PC-9 (cell line): ENCODE measurements at regions not wholly inside any gene's neighbourhood (a gene's known extent, or its start where the extent isn't known, plus 50 kb on each side); places are given as distances from the start of the nearest gene placed in this dataset.

Experiments
- BruUV-seq: library from RNA; stranded (reverse); fragments of 400-500 nt; replicated peaks from 2 replicates; lab custom pipeline; 2021; lab: Mats Ljungman, UMichigan
- CTCF ChIA-PET: fragments of 300-600 bp; sonication (Branson Sonifier 250); formaldehyde crosslinking; loops from one replicate; lab custom pipeline; 2022; ENCODE audit warnings: antibody characterized with exemption; lab: Charles Lee
- POLR2A ChIA-PET: fragments of 300-600 bp; sonication (Branson Sonifier 250); formaldehyde crosslinking; loops from one replicate; lab custom pipeline; 2022; ENCODE audit warnings: antibody characterized with exemption; ENCODE audit not compliant: unreplicated experiment; lab: Charles Lee
- DNase-seq, 2 experiments: peaks; one replicate each; pipeline versions ENCODE4 v3.0.0 to v3.0.0-alpha.2; 2015 to 2022; ENCODE audit warnings: mixed read lengths in 1 of 2
- H2AFZ ChIP-seq: fragments of 200-600 bp; sonication (generic); 2 replicates; pipeline ENCODE4 v1.8.1; 2017; ENCODE audit warnings: antibody characterized with exemption
- H3F3A ChIP-seq: fragments of 200-600 bp; sonication (generic); 2 replicates; pipeline ENCODE4 v1.8.1; 2017; ENCODE audit warnings: antibody characterized with exemption, mild to moderate bottlenecking, low read depth; ENCODE audit not compliant: insufficient read depth
- H3K27ac ChIP-seq: fragments of 200-600 bp; sonication (generic); 2 replicates; pipeline ENCODE4 v1.6.1; 2016; ENCODE audit warnings: mixed run types
- H3K27me3 ChIP-seq: fragments of 200-600 bp; sonication (generic); 2 replicates; pipeline ENCODE4 v1.6.1; 2016; ENCODE audit warnings: low read depth, mixed run types; ENCODE audit not compliant: insufficient read depth
- H3K36me3 ChIP-seq: fragments of 200-600 bp; sonication (generic); 2 replicates; pipeline ENCODE4 v1.6.1; 2016; ENCODE audit warnings: low read depth, mixed run types
- H3K4me1 ChIP-seq: fragments of 200-600 bp; sonication (generic); replicated peaks from 2 replicates; pipeline ENCODE4 v1.6.1; 2016; ENCODE audit warnings: mixed run types; ENCODE audit not compliant: insufficient read depth
- H3K4me2 ChIP-seq: fragments of 200-600 bp; sonication (generic); 2 replicates; pipeline ENCODE4 v1.6.1; 2017; ENCODE audit warnings: mixed run types
- H3K4me3 ChIP-seq: fragments of 200-600 bp; sonication (generic); 2 replicates; pipeline ENCODE4 v1.6.1; 2016; ENCODE audit warnings: mixed run types
- H3K79me2 ChIP-seq: fragments of 200-600 bp; sonication (generic); 2 replicates; pipeline ENCODE4 v1.6.1; 2017; ENCODE audit warnings: low read depth, mixed run types
- H3K9me2 ChIP-seq: fragments of 200-600 bp; sonication (generic); 2 replicates; pipeline ENCODE4 v1.8.1; 2017; ENCODE audit warnings: mild to moderate bottlenecking; ENCODE audit not compliant: insufficient read depth
- H3K9me3 ChIP-seq: fragments of 200-600 bp; sonication (generic); 2 replicates; pipeline ENCODE4 v1.8.1; 2016; ENCODE audit warnings: low read depth; ENCODE audit not compliant: insufficient read depth
- H4K20me1 ChIP-seq: fragments of 200-600 bp; sonication (generic); 2 replicates; pipeline ENCODE4 v1.8.1; 2017; ENCODE audit not compliant: insufficient read depth
- EZH2 ChIP-seq: fragments of 200-600 bp; sonication (generic); IDR thresholded peaks from 2 replicates; pipeline ENCODE4 v1.8.0; 2017; ENCODE audit warnings: antibody characterized with exemption, low read depth
- intact Hi-C: fragments of 100-400 bp; cut with micrococcal nuclease; formaldehyde crosslinking; loops from one replicate; pipeline ENCODE4 v1.10.0; 2022; ENCODE audit not compliant: unreplicated experiment
- TF ChIP-seq, protein P1 (sequence below): fragments of 200-600 bp; sonication (generic); conservative IDR thresholded peaks from 2 replicates; pipeline ENCODE4 v1.6.1; 2017; ENCODE audit warnings: mixed run types, antibody characterized with exemption, mild to moderate bottlenecking, moderate library complexity

DNA sequence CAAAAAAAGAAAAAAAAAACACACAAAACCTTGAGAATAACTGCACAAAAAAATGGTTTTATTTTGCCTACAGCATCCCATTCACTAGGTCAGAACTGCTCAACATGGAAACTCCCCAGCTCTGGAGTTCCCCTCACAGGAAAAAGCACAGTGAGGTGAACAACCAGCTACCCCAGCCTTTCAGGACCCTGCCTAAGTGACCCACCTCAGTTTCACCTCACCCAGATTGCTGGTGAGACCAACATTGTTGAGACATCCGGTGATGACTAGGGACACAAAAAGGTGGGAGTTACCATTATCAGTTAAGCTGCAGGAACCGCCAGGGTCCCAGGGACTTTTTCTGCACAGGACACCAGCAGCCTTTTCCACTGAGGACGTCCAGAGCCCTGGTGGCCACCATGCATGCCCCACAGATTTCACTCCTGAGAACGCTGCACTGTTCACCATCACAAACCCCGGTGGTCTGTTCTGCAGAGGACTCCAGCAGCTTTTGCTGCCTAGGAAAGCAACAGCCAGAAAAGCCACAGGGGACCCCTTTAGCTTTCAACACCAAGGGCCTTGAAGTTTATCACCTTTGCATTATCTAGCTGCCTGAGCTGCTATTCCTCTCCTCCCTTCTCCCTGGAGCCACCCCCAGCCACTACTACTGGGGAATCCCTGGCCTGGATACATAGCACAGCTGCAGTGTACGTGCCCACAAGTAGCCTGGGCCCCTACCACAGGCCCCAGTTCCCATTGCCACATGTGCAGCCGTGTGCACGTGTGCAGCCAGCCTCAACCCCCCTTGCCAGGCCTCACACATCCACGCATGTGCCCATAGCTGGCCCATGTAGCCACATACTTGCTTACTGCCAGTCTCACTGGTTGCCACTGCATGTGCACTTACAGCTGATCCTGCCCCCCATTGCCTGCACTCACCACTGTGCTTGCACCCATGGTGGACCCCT lies 62.5 kb upstream of the FAR2 start:
- Histone ChIP-seq H3K79me2 (no peaks in the 10 kb centered on the region), H2AFZ (no peak overlapping the region), H3K4me1 (no peaks in the 10 kb centered on the region), H3K9me3 (no peaks in the 10 kb centered on the region), H3F3A (no peaks in the 10 kb centered on the region), H3K27ac (no peak overlapping the region), H3K36me3 (no peaks in the 10 kb centered on the region), H3K4me3 (no peak overlapping the region), H3K9me2 (no peaks in the 10 kb centered on the region), H3K27me3 (no peaks in the 10 kb centered on the region), H3K4me2 (no peak overlapping the region), H4K20me1 (no peaks in the 10 kb centered on the region)
- BruUV-seq: no TSS peak
- ChIA-PET POLR2A (interaction anchor here (0.7 kb wide), 1 partner anchor 561 kb away, joined by 3 read pairs; no protein-coding TSS in a partner anchor), CTCF (interaction anchor here (0.6 kb wide), 1 partner anchor 72 kb away, joined by 7 read pairs; no protein-coding TSS in a partner anchor)
- TF ChIP-seq, protein P1, sequence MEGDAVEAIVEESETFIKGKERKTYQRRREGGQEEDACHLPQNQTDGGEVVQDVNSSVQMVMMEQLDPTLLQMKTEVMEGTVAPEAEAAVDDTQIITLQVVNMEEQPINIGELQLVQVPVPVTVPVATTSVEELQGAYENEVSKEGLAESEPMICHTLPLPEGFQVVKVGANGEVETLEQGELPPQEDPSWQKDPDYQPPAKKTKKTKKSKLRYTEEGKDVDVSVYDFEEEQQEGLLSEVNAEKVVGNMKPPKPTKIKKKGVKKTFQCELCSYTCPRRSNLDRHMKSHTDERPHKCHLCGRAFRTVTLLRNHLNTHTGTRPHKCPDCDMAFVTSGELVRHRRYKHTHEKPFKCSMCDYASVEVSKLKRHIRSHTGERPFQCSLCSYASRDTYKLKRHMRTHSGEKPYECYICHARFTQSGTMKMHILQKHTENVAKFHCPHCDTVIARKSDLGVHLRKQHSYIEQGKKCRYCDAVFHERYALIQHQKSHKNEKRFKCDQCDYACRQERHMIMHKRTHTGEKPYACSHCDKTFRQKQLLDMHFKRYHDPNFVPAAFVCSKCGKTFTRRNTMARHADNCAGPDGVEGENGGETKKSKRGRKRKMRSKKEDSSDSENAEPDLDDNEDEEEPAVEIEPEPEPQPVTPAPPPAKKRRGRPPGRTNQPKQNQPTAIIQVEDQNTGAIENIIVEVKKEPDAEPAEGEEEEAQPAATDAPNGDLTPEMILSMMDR: no peak
- no peak for TF ChIP-seq EZH2
- intact Hi-C loops: no loop called here
- no peak for DNase-seq

- CTCF ChIA-PET: interaction anchor here (0.6 to 0.8 kb wide), 2 partner anchors 216 to 229 kb away, joined by 3 to 5 read pairs; no protein-coding TSS in a partner anchor
- Histone ChIP-seq H3K9me3 (no peaks in the 10 kb centered on the region), H3F3A (no peaks in the 10 kb centered on the region), H3K79me2 (no peaks in the 10 kb centered on the region), H4K20me1 (no peaks in the 10 kb centered on the region), H3K4me2 (no peak overlapping the region), H3K9me2 (no peaks in the 10 kb centered on the region), H2AFZ (no peak overlapping the region), H3K4me3 (no peak overlapping the region), H3K36me3 (no peaks in the 10 kb centered on the region), H3K27me3 (no peaks in the 10 kb centered on the region), H3K27ac (no peak overlapping the region), H3K4me1 (no peaks in the 10 kb centered on the region)
- TF ChIP-seq, protein P1: peak; percentile 78
- no peak for TF ChIP-seq EZH2
- intact Hi-C loops: loop anchor here (1.0 kb wide), 1 partner anchor 229 kb away; no protein-coding TSS in a partner anchor
- POLR2A ChIA-PET: no interaction called here
- DNase-seq: peak in 1 of 2 experiments; percentile 35
- no TSS peak for BruUV-seq
Measured at GRCh38 chr12:29088611-29089219, 60.4 kb upstream of the FAR2 start.
